ENCODE measurements at regions not wholly inside any gene's neighbourhood (a gene's known extent, or its start where the extent isn't known, plus 50 kb on each side); places are given as distances from the start of the nearest gene placed in this dataset.

- no peak for TF ChIP-seq CTCF (IDR thresholded peaks at IDR 0.05)
- intact Hi-C loops (cut with DNase I; ENCODE audit: low total_unique reads) = no loop called here
- Histone ChIP-seq H3K4me1 (no peaks in the 10 kb centered on the region), H3K9me3 (no peaks in the 10 kb centered on the region), H3K27ac (no peak overlapping the region), H3K27me3 (no peaks in the 10 kb centered on the region), H3K4me3 (no peak overlapping the region), H3K36me3 (no peaks in the 10 kb centered on the region)
- DNase-seq = no peak
These were observed 280.0 kb downstream of the KBTBD8 start for GRCh38 chr3:67278015-67278618.

DNA sequence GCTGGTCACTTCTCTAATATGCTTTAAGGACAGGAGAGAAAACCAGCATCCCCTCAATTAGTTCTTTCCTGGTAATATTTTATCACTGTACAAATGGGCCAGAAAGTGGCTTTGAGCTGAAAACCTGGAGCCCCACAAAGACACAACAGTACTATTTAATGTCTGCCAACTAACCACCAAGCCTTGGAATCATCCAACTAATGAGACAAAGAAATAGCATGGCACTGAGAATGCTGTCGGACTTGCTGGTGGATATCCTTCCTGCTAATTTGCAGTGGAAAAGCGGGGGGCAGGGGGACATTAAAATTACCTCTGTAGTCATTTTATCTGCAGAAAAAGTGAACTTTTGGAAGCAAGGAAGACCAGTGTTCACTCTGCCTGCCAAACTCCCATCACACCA is 288.5 kb downstream of the KBTBD8 start:
- TF ChIP-seq CTCF (IDR thresholded peaks at IDR 0.05) = no peak
- Histone ChIP-seq H3K27me3 (no peaks in the 10 kb centered on the region), H3K4me3 (no peak overlapping the region), H3K4me1 (peaks cover 0 to 25% (median 12%) of the 10 kb centered on the region in 4 donors), H3K36me3 (no peaks in the 10 kb centered on the region), H3K27ac (no peak overlapping the region), H3K9me3 (no peaks in the 10 kb centered on the region)
- intact Hi-C loops (cut with DNase I; ENCODE audit: low total_unique reads) = no loop called here
- no peak for DNase-seq

- no peaks in the 10 kb centered on the region for H3K36me3 ChIP-seq
- H3K4me3 ChIP-seq = no peak overlapping the region
- no peaks in the 10 kb centered on the region for H3K9me3 ChIP-seq
- H3K4me1 ChIP-seq = peaks cover 0 to 37% (median 19%) of the 10 kb centered on the region in 4 donors
- DNase-seq = no peak
- no peaks in the 10 kb centered on the region for H3K27me3 ChIP-seq
- TF ChIP-seq CTCF (IDR thresholded peaks at IDR 0.05) = no peak
- intact Hi-C loops (cut with DNase I; ENCODE audit: low total_unique reads) = no loop called here
- H3K27ac ChIP-seq = no peak overlapping the region
These were observed 290.5 kb downstream of the KBTBD8 start for GRCh38 chr3:67288466-67289106.

- Histone ChIP-seq H3K27ac (no peak overlapping the region), H3K9me3 (no peaks in the 10 kb centered on the region), H3K4me3 (no peak overlapping the region), H3K4me1 (peaks cover 0 to 37% (median 19%) of the 10 kb centered on the region in 4 donors), H3K27me3 (no peaks in the 10 kb centered on the region), H3K36me3 (no peaks in the 10 kb centered on the region)
- no peak for TF ChIP-seq CTCF (IDR thresholded peaks at IDR 0.05)
- intact Hi-C loops (cut with DNase I; ENCODE audit: low total_unique reads) = no loop called here
- no peak for DNase-seq
These were observed 291.5 kb downstream of the KBTBD8 start for GRCh38 chr3:67289626-67290025.

- Histone ChIP-seq H3K4me1 (peaks cover 0 to 37% (median 19%) of the 10 kb centered on the region in 4 donors), H3K9me3 (no peaks in the 10 kb centered on the region), H3K36me3 (no peaks in the 10 kb centered on the region), H3K4me3 (no peak overlapping the region), H3K27me3 (no peaks in the 10 kb centered on the region), H3K27ac (no peak overlapping the region)
- TF ChIP-seq CTCF (IDR thresholded peaks at IDR 0.05) = no peak
- DNase-seq = no peak
- intact Hi-C loops (cut with DNase I; ENCODE audit: low total_unique reads) = no loop called here
These were observed 292.3 kb downstream of the KBTBD8 start for GRCh38 chr3:67290438-67290837.
